GM12878 (cell line): ENCODE measurements at regions not wholly inside any gene's neighbourhood (a gene's known extent, or its start where the extent isn't known, plus 50 kb on each side); places are given as distances from the start of the nearest gene placed in this dataset.

Source experiments
- BRCA1 ChIP-seq: IDR thresholded peaks from 2 replicates; pipeline ENCODE4 v1.6.1; 2011; ENCODE audit warnings: low read depth, low read length, improper control_type of control experiment
- CTCF ChIP-seq, 3 experiments: IDR thresholded peaks in 2 of 3; conservative IDR thresholded peaks in 1 of 3; 2 replicates each; pipeline ENCODE4 v1.5.1; 2011; ENCODE audit warnings: low read depth in 3 of 3, low read length in 3 of 3, mild to moderate bottlenecking in 3 of 3, control low read depth in 2 of 3, moderate library complexity in 2 of 3, inconsistent platforms in 1 of 3, mixed read lengths in 1 of 3; ENCODE audit not compliant: control insufficient read depth in 2 of 3, insufficient read depth in 1 of 3; ENCODE audit errors: extremely low read depth in 1 of 3
- CUX1 ChIP-seq: IDR thresholded peaks from 2 replicates; pipeline ENCODE4 v1.6.1; 2012; ENCODE audit warnings: improper control_type of control experiment, low read depth, low read length; ENCODE audit not compliant: insufficient replicate concordance
- E4F1 ChIP-seq: fragments of 450-650 bp; IDR thresholded peaks from 2 replicates; pipeline ENCODE4 v1.6.1; 2018; ENCODE audit warnings: borderline replicate concordance, mild to moderate bottlenecking; ENCODE audit not compliant: partially characterized antibody
- EP300 ChIP-seq, 2 experiments: fragments of 150-350 bp in 1 of 2; IDR thresholded peaks; 2 replicates each; pipeline ENCODE4 v1.6.1; 2011 to 2012; ENCODE audit warnings: low read depth in 2 of 2, low read length in 2 of 2, borderline replicate concordance in 1 of 2, improper control_type of control experiment in 1 of 2, inconsistent platforms in 1 of 2; ENCODE audit not compliant: control insufficient read depth in 1 of 2
- MXI1 ChIP-seq: fragments of 150-350 bp; IDR thresholded peaks from 2 replicates; pipeline ENCODE4 v1.6.1; 2011; ENCODE audit warnings: low read depth, mild to moderate bottlenecking, inconsistent platforms, low read length, improper control_type of control experiment
- POLR2AphosphoS5 ChIP-seq: IDR thresholded peaks from 2 replicates; pipeline ENCODE4 v1.6.1; 2011; ENCODE audit warnings: mild to moderate bottlenecking, low read length, inconsistent platforms
- RAD21 ChIP-seq: IDR thresholded peaks from 2 replicates; pipeline ENCODE4 v1.6.1; 2011; ENCODE audit warnings: mild to moderate bottlenecking, low read depth, low read length, moderate library complexity; ENCODE audit not compliant: insufficient read depth
- RFX5 ChIP-seq: IDR thresholded peaks from 2 replicates; pipeline ENCODE4 v1.6.1; 2011; ENCODE audit warnings: low read depth, low read length, improper control_type of control experiment
- SIN3A ChIP-seq: IDR thresholded peaks from 2 replicates; pipeline ENCODE4 v1.6.1; 2012; ENCODE audit warnings: low read depth, low read length, improper control_type of control experiment
- USF2 ChIP-seq: IDR thresholded peaks from 2 replicates; pipeline ENCODE4 v1.6.1; 2011; ENCODE audit warnings: low read depth, low read length, improper control_type of control experiment, borderline replicate concordance

GRCh38 chr18:23352042-23352441 is 101.0 kb upstream of the RIOK3 start:
- no peak for TF ChIP-seq RAD21
- TF ChIP-seq E4F1, result no peak
- no peak for TF ChIP-seq POLR2AphosphoS5
- no peak for TF ChIP-seq CTCF (IDR thresholded peaks at IDR 0.05 in 2 of 3, conservative IDR thresholded peaks at IDR 0.05 in 1 of 3; ENCODE audit: control insufficient read depth in 2 of 3, extremely low read depth in 1 of 3, insufficient read depth in 1 of 3, low read depth in 3 of 3, low read length in 3 of 3)
- TF ChIP-seq CUX1, result no peak
- no peak for TF ChIP-seq USF2
- no peak for TF ChIP-seq SIN3A
- no peak for TF ChIP-seq BRCA1
- no peak for TF ChIP-seq EP300 (IDR thresholded peaks at IDR 0.05; ENCODE audit: borderline replicate concordance in 1 of 2, control insufficient read depth in 1 of 2, low read depth in 2 of 2, low read length in 2 of 2)
- no peak for TF ChIP-seq MXI1
- no peak for TF ChIP-seq RFX5
